ENCODE measurements at regions not wholly inside any gene's neighbourhood (a gene's known extent, or its start where the extent isn't known, plus 50 kb on each side); places are given as distances from the start of the nearest gene placed in this dataset.

DNA sequence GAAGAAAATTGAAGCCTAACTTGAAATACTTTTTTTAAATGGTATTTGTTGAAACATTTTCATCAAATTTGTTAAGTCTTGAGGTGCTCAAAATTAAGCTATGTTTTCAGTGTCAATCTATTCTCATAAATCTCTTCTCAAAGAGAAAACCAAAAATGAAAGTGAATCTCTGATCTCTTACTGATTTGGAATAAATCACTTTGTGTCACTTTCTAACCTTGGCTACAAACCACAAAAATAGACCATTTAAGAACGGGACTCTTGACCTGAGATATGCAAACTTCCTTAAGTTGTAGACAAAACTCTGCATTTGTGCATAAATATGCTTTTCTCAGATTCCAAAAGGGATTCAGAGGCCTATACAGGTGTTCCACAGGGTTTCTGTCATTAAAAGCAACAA is 192.9 kb downstream of the SEC23A start:
- no peak for DNase-seq (ENCODE audit: low read depth, low spot score)
- TF ChIP-seq, protein P1, sequence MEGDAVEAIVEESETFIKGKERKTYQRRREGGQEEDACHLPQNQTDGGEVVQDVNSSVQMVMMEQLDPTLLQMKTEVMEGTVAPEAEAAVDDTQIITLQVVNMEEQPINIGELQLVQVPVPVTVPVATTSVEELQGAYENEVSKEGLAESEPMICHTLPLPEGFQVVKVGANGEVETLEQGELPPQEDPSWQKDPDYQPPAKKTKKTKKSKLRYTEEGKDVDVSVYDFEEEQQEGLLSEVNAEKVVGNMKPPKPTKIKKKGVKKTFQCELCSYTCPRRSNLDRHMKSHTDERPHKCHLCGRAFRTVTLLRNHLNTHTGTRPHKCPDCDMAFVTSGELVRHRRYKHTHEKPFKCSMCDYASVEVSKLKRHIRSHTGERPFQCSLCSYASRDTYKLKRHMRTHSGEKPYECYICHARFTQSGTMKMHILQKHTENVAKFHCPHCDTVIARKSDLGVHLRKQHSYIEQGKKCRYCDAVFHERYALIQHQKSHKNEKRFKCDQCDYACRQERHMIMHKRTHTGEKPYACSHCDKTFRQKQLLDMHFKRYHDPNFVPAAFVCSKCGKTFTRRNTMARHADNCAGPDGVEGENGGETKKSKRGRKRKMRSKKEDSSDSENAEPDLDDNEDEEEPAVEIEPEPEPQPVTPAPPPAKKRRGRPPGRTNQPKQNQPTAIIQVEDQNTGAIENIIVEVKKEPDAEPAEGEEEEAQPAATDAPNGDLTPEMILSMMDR (IDR thresholded peaks at IDR 0.05; ENCODE audit: low read depth, low read length): no peak

DNA sequence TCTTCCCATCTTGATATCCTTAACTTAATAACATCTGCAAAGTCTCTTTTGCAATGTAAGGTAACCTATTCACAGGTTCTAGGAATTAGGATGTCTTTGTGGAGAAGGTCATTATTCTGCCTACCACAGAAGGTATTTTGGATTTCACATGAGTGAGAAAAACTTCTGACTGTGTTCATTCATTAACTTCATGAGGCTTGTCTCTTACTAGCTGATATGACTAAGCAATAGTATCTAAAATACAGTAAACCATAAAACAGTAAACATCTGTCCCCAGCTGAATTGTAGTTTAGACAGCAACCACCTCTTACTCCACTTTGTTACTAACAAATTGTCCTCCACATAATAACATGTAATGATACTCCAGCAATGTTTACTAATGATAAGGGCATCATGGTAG is 198.1 kb downstream of the SEC23A start:
- no peak overlapping the region for H3K4me3 ChIP-seq (ENCODE audit: low read depth, low read length)
- in situ Hi-C loops (cut with HindIII; ENCODE audit: low sequenced_read_pairs): no loop called here
- TF ChIP-seq, protein P1 (IDR thresholded peaks at IDR 0.05; ENCODE audit: low read depth, low read length): no peak
- no peak for DNase-seq (ENCODE audit: low read depth, low spot score)

More for the DNA sequence above, 192.9 kb downstream of the SEC23A start:
- in situ Hi-C loops (cut with HindIII; ENCODE audit: low sequenced_read_pairs): no loop called here
- H3K4me3 ChIP-seq (ENCODE audit: low read depth, low read length): no peak overlapping the region

DNA sequence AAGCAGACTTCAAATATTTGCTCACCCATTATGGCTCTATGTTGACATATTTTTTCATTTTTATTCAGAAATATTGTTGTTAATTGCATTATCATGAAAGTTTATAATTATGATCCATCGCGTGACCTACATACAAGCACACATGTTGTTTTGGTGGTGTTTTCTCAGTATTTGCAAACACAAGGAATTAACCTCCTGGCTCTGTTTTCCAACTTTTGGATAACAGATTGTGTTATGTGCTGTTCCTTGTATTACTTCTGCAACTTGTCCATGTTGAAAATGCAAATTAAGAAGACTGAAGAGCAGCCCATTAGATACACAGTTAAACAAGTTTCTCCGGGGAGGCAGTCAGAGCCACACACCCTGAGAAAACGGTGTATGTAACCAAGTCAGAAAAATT is 201.2 kb downstream of the SEC23A start:
- in situ Hi-C loops (cut with HindIII; ENCODE audit: low sequenced_read_pairs): no loop called here
- TF ChIP-seq, protein P1 (IDR thresholded peaks at IDR 0.05; ENCODE audit: low read depth, low read length): no peak
- DNase-seq (ENCODE audit: low read depth, low spot score): no peak
- no peak overlapping the region for H3K4me3 ChIP-seq (ENCODE audit: low read depth, low read length)

DNA sequence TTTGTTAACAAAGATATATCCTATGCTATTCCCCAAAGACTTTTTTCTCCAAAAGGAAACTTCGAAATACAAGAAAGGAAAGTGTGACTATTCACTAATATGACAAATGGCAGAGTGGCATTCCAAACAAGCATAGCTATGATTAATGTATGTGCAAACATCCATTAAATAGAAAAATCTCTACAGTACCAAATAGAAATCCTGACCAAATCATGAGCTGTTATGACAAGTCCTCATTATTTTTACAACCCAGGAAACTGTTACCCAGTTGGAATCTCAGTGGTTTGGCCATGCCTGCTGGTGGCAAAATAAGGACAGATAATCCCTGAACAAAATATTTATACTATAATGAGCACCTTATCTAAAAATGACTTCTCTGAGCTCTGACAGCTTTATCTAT is 202.1 kb downstream of the SEC23A start:
- H3K4me3 ChIP-seq (ENCODE audit: low read depth, low read length): no peak overlapping the region
- TF ChIP-seq, protein P1 (IDR thresholded peaks at IDR 0.05; ENCODE audit: low read depth, low read length): no peak
- in situ Hi-C loops (cut with HindIII; ENCODE audit: low sequenced_read_pairs): no loop called here
- no peak for DNase-seq (ENCODE audit: low read depth, low spot score)

DNA sequence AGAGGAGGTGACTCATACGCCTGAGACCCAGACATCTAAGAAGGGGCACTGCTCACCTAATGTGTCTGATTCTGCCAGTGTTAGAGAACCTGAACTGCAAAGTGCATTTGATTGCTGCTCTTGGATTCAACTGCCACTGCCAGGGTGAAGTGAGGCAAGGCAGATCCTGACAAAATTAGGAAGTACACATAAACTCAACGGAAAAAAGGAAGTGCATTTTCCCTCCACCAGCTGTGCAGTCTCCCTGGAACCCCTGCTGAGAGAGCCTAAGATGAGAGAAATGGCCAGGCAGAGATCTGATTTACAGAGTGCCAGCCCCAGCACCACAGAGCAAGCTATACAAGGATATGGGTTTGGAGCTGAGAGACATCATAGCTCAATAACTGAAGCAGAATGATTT is 215.3 kb downstream of the SEC23A start:
- in situ Hi-C loops (cut with HindIII; ENCODE audit: low sequenced_read_pairs): no loop called here
- no peak for DNase-seq (ENCODE audit: low read depth, low spot score)
- TF ChIP-seq, protein P1 (IDR thresholded peaks at IDR 0.05; ENCODE audit: low read depth, low read length): no peak
- no peak overlapping the region for H3K4me3 ChIP-seq (ENCODE audit: low read depth, low read length)

DNA sequence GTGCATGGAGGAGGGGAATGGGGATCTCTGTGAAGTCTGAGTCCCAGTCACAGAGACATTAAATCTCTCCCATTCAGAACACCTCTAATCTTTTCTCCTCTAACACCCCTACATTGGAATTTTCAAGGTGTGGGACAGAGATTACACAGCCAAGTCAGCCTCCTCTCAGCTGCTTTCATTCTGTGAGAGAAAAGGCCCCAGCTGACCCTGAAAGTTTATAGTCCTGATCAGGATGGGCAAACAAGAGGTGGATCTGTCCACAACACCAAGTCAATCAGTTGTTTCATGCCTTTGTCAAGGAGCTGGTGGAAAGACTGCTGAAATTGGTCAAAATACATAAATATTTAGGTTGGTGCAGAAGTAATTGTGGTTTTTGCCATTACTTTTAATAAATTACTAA is 218.9 kb downstream of the SEC23A start:
- no peak overlapping the region for H3K4me3 ChIP-seq (ENCODE audit: low read depth, low read length)
- in situ Hi-C loops (cut with HindIII; ENCODE audit: low sequenced_read_pairs): no loop called here
- DNase-seq (ENCODE audit: low read depth, low spot score): no peak
- TF ChIP-seq, protein P1 (IDR thresholded peaks at IDR 0.05; ENCODE audit: low read depth, low read length): no peak

DNA sequence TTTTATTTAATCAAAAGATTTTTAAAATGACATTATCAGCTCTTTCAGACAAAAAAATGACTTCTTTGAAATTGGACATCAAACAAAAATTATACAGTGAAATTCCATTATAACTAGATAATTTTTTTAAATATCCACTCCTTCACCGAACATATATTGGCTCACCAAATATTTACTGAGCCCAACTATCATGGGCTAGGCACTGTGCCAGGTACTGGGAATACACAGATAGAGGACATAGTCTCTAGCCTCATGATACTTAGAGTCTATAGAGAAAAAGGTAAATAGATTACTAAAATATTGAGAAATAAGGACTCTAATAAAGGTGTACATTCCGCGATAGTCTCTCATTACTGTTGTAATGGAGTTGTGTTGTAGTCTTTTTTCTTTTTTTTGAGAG is 219.9 kb downstream of the SEC23A start:
- in situ Hi-C loops (cut with HindIII; ENCODE audit: low sequenced_read_pairs): no loop called here
- no peak for DNase-seq (ENCODE audit: low read depth, low spot score)
- TF ChIP-seq, protein P1 (IDR thresholded peaks at IDR 0.05; ENCODE audit: low read depth, low read length): no peak
- H3K4me3 ChIP-seq (ENCODE audit: low read depth, low read length): no peak overlapping the region
